AML-193 (cell line): ENCODE measurements at regions not wholly inside any gene's neighbourhood (a gene's known extent, or its start where the extent isn't known, plus 50 kb on each side); places are given as distances from the start of the nearest gene placed in this dataset.

ENCODE experiments used
- DNase-seq, 2 experiments: peaks; one replicate each; lab custom pipeline; 2025; lab: John Stamatoyannopoulos, UW

DNA sequence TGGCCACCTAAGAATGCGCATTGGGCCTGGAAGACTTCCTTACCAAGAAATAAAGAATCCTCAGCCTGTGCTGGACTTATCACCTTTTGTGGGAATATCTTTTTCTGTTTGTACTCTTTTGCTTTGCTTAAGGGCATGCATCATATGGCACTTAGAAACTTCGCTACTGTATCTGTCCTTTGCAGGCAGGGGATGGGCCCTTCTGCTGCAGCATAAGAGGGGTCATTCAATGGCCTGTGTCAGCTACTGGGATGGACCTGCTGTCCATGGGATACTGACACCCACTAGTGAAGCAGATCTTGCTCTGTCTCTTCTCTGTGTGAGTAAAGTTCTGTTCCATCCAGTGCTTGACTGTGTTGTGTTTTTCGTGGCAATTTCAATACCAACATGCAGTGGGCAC, 239.0 kb upstream of the JUN start:
- no peak for DNase-seq

- DNase-seq: no peak
Measured at GRCh38 chr1:59025201-59025600, 241.4 kb upstream of the JUN start.

DNA sequence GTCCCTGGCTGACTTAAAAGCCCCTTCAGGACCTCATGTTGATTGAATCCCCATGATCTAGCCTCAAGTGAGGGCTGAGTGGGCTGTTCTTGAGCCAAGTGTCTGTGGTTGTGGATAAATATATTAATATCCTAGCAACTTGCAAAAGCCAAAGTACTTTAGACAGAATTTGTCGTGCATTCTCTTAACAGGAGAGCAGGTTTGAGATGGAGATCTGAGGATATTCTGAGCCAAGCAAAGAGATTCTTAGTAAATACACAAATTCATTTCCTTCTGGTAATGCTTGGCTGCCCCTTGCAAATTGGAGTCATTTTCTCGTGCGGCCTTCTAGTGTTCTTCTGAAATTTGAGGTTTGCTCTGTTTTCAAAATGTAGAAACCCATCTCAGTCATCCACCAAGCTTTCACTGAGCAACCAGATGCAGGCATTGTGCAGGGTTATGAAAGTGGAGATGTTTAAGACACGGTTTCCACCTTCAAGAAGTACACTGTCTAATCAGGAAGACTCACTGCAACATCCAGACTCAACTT, 242.1 kb upstream of the JUN start:
- no peak for DNase-seq

- DNase-seq: no peak
Measured at GRCh38 chr1:59026472-59026948, 242.7 kb upstream of the JUN start.

DNA sequence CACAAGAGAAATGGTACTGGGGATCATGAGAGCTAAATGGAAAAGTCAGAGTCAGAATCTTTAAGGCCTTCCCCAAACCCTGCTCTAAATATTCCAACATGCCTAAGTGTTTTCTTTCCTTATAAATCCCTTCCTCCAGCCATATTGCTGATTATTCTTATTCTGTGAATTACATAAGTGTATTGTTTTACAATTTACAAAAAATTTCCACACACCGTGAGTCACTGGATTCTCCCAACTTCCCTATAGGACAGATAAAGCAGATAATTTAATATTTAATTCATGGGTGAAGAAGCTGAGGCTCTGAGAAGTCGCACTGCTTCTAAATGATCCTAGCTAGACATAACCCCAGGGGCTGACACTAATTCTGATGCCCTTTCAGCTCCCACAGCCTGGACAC, 243.3 kb upstream of the JUN start:
- DNase-seq: no peak

- DNase-seq: no peak
Measured at GRCh38 chr1:59028048-59028447, 244.2 kb upstream of the JUN start.

GRCh38 chr1:59029411-59030167, 245.7 kb upstream of the JUN start:
- DNase-seq: no peak

GRCh38 chr1:59032228-59032627, 248.4 kb upstream of the JUN start:
- DNase-seq: no peak

DNA sequence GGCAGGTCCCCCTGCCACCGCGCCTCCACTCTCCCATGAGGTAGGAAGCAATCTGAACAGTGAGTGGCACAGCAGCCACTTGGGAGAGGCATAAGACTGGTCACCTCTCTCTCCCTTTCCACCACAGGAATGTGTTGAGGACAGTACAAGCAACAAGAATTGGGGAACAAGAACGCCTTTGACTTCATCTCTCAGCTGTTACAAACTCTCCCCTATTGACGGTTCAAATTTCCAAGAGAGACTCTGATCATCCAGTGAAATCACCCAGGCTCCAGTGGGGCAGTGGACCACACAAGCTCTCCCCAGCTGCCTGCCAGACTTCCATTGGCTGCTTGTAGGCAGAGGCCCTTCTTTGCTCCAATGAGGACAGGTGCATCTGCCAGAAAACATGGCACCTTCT, 249.9 kb upstream of the JUN start:
- DNase-seq: no peak

DNA sequence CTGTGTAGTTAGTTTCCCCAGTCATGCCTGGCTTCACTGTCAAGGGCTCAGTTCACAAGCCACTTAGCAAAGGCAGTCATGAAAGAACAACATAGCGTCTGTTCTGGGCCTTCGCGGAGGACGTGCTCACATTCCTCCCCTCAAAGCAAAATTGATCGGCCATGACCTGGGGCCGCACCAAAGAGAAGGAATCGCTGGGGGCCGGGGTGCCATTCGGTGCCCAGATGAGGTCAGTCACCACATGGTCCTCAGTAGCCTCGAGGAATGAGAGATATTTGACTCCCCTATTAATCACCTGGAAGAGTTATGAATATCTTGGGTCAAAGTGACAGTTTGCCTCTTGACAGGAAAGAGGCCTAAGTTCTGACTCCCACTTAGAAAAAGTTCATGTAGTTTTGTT, 251.1 kb upstream of the JUN start:
- no peak for DNase-seq

GRCh38 chr1:59039551-59039950, 255.7 kb upstream of the JUN start:
- no peak for DNase-seq

DNA sequence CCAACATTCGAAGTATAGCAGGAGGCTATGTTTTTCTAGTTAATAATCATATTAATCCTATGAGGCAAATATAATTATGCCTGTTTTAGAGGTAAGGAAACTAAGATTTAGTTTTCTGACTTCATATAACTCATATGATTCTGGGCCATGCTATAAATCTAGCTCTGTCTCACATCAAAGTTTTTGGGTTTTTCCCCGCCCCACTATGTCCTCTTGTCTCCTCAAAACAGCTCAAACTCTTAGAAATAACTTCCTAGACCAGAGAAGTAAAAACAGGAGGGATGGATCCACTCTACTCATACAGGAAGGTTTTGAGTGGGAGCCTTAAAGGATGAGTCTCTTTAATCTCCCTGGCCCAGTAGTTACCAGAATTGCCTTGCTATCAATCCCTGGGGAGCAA, 256.4 kb upstream of the FGGY start:
- no peak for DNase-seq

DNA sequence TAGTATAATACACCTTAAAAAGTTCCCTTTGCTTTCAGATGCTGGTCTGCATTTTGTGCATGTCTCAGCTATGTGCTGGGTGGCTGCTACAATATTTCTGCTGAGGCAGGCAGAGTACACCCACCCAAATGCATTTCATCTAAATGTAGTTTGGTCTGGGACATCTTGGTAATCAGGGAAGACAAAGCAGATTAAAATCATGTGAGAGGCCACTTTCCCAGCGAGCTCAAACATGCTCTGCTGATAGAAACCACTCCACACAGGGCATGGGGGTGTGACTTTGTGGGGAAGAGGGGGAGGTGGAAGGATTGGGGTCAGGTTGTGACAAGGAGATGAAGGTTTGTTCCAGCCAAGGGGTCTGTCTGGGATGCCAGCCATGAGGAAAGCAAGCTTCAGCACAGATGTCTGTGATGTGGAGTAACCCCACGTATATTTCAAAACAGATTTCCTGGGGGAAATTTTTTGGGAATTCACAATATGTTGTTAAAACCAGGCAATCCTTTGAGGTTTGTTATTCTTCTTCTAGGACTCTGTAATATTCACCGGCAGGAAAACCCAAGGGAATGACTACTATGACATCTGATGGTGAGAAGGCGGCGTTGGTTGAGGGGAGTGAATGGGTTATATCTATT, 255.1 kb upstream of the FGGY start:
- no peak for DNase-seq

DNA sequence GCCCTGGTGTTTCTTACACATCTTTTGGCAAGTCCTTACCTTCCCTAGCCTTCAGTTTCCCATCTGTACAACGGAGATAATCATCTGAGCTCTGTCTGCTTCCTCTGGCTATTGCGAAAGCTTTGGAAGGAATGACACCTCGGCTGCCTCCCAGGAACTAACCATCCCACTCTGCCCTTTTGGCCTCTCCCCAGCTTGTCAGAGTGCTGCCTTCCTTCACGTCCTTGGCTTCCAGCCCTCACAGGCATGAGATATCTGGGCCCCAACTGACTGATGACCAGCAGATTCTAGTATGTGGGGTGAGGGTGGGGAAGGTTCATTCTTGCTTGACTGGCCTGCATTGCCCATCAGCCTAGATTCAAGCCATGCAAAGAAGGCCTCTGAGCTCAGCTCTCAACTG, 253.1 kb upstream of the FGGY start:
- DNase-seq: peak; percentile 29 to 33

DNA sequence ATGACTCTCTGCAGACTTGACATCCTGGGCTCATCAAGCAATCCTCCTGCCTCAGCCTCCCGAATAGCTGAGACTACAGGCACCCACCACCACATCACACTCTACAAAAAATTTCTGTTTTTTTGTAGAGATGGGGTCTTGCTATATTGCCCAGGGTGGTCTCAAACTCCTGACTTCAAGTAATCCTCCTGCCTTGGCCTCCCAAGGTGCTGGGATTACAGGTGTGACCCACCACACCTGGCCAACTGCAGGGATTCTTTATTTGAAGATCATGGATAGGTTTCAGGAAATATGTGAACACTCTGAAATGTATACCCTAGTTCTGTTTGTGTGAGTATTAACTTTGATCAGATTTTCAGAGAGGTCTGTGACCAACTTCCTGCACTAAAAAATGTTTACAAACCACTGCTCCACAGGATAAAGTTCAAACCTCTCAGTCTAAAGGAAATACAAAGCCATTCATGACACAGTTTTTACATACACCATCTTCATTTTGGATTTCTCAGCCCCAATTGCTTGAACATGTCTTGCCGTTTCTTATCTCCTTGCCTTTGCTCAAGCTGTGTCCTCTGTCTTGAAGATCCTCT, 252.3 kb upstream of the FGGY start:
- no peak for DNase-seq

GRCh38 chr1:59045137-59045536, 251.8 kb upstream of the FGGY start:
- no peak for DNase-seq

- DNase-seq: no peak
Measured at GRCh38 chr1:59045636-59046035, 251.3 kb upstream of the FGGY start.

DNA sequence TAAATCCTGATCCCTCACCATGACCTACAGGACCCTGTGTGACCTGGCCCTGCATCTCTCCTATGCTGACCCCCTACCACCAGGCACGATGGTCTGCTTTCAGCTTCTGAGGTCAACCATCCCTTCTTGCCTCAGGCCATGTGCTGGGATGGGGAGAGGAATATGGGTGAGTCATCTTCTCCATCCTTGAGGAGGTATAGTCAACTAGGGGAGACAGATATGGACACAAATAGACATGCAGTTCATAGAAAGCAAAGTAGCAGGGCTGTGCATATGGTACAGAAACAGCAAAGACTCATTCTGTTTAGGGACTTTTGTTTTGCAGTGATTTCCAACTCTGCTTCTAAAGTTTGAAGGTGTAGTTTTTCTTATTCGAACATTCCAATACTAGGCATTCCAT, 250.8 kb upstream of the FGGY start:
- DNase-seq: no peak

- DNase-seq: no peak
Measured at GRCh38 chr1:59046730-59047157, 250.2 kb upstream of the FGGY start.

- no peak for DNase-seq
Measured at GRCh38 chr1:59051007-59051406, 245.9 kb upstream of the FGGY start.

DNA sequence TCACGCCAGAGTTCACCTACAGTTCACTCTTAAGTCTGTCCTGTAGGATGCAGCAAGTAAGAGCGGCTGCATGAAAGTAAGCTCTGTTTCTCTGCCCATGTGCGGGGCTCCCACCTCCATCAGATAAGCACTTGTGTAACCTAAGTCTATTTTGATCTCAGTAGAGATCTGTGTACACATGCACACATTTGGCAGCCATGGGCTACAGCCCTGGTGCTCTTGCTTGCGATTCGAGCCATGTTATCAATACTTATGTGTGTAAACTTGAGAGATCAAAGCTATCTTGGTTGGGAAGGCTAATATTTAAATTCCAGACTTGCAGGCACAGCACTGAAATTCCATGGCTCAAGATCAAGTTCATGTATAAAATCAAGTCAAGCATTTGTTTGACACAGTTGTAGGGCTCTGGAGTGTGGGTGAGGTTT, 244.7 kb upstream of the FGGY start:
- no peak for DNase-seq

GRCh38 chr1:59054172-59054571, 242.7 kb upstream of the FGGY start:
- DNase-seq: no peak
